Activated CD4-positive, alpha-beta T cell treated with anti-CD3 and anti-CD28 coated beads for 1 hour (primary cell): ENCODE measurements at regions not wholly inside any gene's neighbourhood (a gene's known extent, or its start where the extent isn't known, plus 50 kb on each side); places are given as distances from the start of the nearest gene placed in this dataset.
"Not testable (repeated sequence)": the region's sequence is repeated elsewhere in the genome, so short reads cannot be mapped to it uniquely, and the experiment has no call there.

ENCODE experiments used
- DNase-seq: peaks from one replicate; pipeline ENCODE4 v3.0.0-alpha.2; 2020

GRCh38 chr2:64922482-64923384 is 66.5 kb upstream of the SLC1A4 start:
- DNase-seq, result no peak

GRCh38 chr2:64923385-64923710 is 65.9 kb upstream of the SLC1A4 start:
- no peak for DNase-seq

DNA sequence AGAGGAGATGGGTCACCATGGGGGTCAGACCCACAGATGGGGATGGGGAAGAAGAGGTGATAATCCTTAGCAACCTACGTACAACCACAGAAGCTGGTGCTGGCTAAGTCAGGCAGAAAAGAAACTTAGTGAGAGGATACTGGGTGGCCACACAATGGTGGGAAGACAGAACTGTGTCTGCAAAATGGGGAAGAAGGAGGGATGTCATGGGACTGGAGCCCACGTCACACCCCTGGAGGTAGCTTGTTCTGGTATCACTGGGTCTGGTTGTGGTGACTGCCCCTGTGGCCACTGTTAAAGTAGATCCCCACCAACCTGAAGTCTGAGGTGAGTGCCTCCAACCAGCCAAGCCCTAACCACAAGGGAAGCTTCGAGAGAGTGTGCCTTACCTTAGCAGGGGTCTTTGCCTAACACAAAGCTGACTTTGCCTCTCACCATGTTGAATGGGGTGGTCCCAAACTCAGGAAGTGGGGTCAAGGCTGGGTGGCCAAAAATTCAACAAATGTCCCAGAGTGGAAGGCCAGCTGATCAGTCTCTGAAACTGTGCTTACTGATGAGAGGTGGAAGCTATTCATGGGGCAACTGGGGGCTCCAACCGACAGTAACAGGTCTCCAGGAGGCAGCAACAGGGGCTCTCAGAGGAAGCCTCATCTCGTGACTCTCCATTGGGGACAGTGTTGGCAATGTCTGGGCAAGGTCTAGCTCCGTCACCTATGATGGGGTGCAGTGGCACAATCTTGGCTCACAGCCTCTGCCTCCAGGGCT is 64.8 kb upstream of the SLC1A4 start:
- no peak for DNase-seq

DNA sequence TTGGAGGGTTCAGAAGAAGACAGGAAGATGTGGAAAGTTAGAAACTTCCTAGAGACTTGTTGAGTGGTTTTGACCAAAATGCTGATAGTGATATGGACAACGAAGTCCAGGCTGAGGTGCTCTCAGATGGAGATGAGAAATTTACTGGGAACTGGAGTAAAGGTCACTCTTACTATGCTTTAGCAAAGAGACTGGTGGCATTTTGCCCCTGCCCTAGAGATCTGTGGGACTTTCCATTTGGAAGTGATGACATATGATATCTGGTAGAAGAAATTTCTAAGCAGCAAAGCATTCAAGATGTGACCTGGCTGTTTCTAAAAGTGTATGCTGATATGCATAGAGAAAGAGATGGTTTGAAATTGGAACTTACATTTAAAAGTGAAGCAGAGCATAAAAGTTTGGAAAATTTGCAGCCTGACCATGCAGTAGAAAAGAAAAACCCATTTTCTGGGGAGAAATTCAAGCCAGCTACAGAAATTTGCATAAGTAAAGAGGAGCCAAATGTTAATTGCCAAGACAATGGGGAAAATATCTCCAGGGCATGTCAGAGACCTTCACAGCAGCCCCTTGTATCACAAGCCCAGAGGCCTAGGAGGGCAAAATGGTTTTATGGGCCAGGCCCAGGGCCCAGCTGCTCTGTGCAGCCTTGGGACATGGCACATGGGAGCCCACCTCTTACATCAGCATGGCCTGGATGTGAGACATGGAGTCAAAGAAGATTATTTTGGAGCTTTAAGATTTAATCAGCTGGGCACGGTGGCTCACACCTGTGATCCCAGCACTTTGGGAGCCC is 63.1 kb upstream of the SLC1A4 start:
- DNase-seq, result not testable (repeated sequence)

GRCh38 chr2:64928813-64929212 is 60.4 kb upstream of the SLC1A4 start:
- DNase-seq, result no peak

- DNase-seq, result no peak
Observed at GRCh38 chr2:64929333-64929732, 59.9 kb upstream of the SLC1A4 start.

GRCh38 chr2:64930258-64930671 is 58.9 kb upstream of the SLC1A4 start:
- DNase-seq, result no peak

DNA sequence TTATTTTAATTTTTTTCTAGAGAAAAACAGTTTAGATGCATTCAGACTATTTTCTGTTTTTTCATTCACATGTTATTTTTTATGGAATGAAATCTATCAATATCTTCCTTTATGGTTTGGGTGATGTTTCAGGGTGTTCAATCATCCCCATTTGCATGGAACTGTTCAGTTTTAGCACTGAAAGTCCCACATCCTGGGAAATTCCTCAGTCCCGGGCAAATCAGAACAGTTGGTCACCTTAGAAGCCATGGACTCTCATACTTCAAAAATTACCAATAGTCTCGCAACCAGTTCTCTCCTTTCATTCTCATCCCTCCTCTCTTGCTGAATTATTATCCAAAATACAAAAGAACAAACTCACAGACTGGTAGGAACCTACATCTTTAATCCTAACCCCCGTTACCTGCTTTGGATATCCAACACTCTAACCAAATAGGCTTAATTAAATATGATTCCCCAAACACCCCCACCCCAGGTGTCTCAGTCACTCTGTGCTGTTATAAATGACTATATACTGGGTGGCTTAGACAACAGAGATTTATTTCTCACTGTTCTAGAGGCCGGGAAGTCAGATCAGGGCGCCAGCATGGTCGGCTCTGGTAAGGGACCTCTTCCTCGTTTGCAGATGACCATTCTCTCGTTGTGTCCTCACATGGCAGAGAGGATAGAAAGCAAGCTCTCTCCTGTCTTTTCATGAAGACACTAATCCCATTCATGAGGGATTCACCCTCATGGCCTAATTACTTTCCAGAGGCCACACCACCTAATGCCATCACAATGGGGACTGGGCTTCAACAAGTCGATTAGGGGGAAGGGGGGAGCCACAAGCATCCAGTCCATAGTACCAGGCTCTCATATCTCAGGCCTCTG is 57.7 kb upstream of the SLC1A4 start:
- DNase-seq, result no peak

DNA sequence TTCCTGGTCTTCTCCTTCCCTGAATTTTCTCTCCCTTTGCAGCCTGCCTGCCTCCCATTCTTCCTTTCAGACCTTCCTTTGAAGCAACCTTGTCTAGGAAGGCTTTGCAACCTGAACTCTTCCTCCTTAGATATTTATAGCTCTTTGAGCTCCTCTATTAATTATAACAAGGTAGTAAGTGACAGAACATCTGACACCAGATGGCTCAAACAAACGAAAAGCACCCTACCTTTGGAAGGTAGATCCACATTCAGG is 57.2 kb upstream of the SLC1A4 start:
- no peak for DNase-seq

GRCh38 chr2:64932371-64933216 is 56.6 kb upstream of the SLC1A4 start:
- DNase-seq, result no peak

- no peak for DNase-seq
Observed at GRCh38 chr2:64934530-64934929, 54.7 kb upstream of the SLC1A4 start.

DNA sequence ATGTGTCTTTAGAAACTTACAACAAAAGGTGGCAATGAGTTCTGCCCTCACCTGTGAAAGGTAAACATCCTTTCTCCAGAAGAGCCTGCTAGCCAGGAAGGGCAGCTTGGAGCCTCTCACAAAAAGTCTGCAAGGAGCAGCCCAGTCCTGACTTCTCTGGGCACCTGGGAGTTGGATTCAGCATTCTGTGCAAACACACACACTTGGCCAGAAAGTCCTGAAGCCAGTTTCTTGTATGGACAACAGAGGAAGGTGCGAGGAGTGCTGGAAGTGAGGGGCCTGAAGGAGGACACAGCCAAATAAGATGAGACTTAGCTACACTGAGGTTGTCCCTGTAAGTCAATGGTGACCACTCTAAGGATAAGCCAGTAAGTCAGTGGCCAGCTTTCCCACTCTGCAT is 52.4 kb upstream of the SLC1A4 start:
- no peak for DNase-seq

DNA sequence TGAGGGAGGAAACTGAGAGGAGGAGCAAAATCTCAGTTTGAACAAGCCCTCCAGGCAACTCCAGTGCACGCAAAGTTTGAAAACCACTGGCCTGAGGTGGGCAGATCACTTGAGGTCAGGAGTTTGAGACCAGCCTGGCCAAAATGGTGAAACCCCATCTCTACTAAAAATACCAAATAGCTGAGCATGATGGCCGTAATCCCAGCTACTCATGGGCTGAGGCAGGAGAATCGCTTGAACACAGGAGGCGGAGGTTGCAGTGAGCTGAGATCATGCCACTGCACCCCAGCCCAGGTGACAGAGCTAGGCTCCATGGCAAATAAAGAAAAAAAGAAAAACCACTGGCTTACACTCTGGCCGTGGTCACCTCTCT is 51.9 kb upstream of the SLC1A4 start:
- DNase-seq, result not testable (repeated sequence)

DNA sequence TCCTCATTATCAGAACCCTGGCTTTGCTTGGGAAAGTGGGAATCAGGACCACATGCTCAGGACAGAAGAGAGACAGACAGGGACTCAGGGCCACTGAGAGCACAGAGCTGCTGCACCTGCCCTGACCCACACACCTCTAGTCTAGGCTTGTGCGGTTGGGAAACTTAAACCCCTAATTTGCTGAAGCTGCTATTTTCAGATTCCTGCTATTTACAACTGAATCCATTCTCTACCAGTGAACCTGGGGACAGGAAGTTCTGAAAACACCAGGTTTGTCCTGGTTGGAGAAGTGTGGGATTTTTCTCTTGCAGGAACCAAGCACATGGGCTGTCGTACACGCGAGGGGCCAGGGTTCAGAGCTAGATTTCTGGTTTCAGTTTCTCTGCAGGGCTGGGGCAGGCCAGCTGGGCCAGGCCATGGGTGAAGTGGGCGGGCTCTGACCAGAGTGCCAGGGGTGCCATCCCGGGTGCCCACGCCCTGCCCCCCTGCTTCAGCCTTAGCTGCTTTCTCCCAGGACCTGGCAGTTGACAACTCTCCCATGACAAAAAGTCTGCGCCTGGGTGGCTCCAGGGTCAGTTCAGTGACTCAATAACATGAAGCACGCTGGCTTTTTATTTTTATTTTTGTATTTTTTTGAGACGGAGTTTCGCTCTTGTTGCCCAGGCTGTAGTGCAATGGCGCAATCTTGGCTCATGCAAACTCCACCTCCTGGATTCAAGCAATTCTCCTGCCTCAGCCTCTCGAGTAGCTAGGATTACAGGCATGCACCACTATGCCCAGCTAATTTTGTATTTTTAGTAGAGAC is 51.3 kb upstream of the SLC1A4 start:
- no peak for DNase-seq

- no peak for DNase-seq
Observed at GRCh38 chr2:64938607-64939285, 50.5 kb upstream of the SLC1A4 start.

- no peak for DNase-seq
Observed at GRCh38 chr2:64939332-64939917, 49.8 kb upstream of the SLC1A4 start.
